ENCODE measurements at regions not wholly inside any gene's neighbourhood (a gene's known extent, or its start where the extent isn't known, plus 50 kb on each side); places are given as distances from the start of the nearest gene placed in this dataset.

DNA sequence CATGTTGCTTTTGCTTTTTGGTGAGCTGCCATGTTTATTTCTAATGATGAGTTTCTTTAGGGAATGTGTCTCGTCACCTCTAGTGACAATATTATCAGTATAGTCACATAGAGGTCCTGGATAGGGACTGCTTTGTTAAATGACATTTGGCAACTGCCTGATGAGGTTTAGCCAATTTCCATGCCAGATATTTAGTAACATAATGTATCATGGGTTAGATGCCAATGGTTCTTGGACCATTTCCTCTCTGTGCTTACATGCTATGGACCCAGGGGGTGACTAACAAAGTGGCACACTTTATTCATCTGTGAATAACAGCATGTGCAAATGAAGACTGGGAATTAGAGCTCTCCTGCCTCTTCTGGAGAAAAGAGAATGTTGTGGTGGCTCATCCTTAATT is 56.2 kb upstream of the RAB27B start:
- no peaks in the 10 kb centered on the region for H3K36me3 ChIP-seq (ENCODE audit: control insufficient read depth, low read length)
- H4K20me1 ChIP-seq (ENCODE audit: control insufficient read depth, insufficient read depth, low read depth, low read length) = no peaks in the 10 kb centered on the region
- no peaks in the 10 kb centered on the region for H3K9me2 ChIP-seq (replicated peaks; ENCODE audit: control insufficient read depth, low read length)
- no peaks in the 10 kb centered on the region for H3K79me2 ChIP-seq (ENCODE audit: control insufficient read depth, low read length)
- H3F3A ChIP-seq (ENCODE audit: control insufficient read depth, insufficient read depth) = no peaks in the 10 kb centered on the region
- H3K27me3 ChIP-seq (ENCODE audit: control insufficient read depth, low read length) = no peaks in the 10 kb centered on the region
- no peak overlapping the region for H3K4me3 ChIP-seq (ENCODE audit: low read length)
- H3K27ac ChIP-seq (ENCODE audit: low read depth, low read length) = no peak overlapping the region
- no peaks in the 10 kb centered on the region for H3K4me1 ChIP-seq (ENCODE audit: control insufficient read depth, low read length)
- TF ChIP-seq EZH2phosphoT487 (IDR thresholded peaks at IDR 0.05; ENCODE audit: borderline replicate concordance, low read length) = no peak
- TF ChIP-seq, protein P1, sequence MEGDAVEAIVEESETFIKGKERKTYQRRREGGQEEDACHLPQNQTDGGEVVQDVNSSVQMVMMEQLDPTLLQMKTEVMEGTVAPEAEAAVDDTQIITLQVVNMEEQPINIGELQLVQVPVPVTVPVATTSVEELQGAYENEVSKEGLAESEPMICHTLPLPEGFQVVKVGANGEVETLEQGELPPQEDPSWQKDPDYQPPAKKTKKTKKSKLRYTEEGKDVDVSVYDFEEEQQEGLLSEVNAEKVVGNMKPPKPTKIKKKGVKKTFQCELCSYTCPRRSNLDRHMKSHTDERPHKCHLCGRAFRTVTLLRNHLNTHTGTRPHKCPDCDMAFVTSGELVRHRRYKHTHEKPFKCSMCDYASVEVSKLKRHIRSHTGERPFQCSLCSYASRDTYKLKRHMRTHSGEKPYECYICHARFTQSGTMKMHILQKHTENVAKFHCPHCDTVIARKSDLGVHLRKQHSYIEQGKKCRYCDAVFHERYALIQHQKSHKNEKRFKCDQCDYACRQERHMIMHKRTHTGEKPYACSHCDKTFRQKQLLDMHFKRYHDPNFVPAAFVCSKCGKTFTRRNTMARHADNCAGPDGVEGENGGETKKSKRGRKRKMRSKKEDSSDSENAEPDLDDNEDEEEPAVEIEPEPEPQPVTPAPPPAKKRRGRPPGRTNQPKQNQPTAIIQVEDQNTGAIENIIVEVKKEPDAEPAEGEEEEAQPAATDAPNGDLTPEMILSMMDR (IDR thresholded peaks at IDR 0.05; ENCODE audit: low read depth, low read length, poor library complexity, severe bottlenecking) = no peak
- no peak overlapping the region for H3K4me2 ChIP-seq (ENCODE audit: low read length)
- no peaks in the 10 kb centered on the region for H3K9me3 ChIP-seq (ENCODE audit: control insufficient read depth, insufficient read depth, low read length)

DNA sequence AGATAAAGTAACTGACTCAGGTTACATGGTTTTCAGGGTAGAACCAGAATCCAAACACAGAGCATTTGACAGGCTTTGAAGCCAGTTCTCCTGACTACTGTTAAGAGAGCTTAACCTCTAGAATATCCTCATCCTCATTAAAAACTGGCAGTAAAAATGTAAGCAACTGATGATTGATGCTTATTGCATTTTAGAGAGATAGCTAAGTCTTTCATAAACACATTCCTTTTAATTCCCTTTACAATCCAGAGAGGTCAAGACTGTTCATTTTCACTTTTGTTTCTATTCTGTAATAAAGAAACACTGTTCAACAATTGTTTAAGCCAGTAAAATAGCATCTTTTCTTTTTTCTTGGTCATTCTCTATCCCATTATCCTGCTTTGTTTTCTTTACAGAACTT is 53.9 kb upstream of the RAB27B start:
- no peaks in the 10 kb centered on the region for H3K4me1 ChIP-seq (ENCODE audit: control insufficient read depth, low read length)
- H4K20me1 ChIP-seq (ENCODE audit: control insufficient read depth, insufficient read depth, low read depth, low read length) = no peaks in the 10 kb centered on the region
- H3K27me3 ChIP-seq (ENCODE audit: control insufficient read depth, low read length) = no peaks in the 10 kb centered on the region
- no peaks in the 10 kb centered on the region for H3F3A ChIP-seq (ENCODE audit: control insufficient read depth, insufficient read depth)
- no peak overlapping the region for H3K4me2 ChIP-seq (ENCODE audit: low read length)
- H3K9me3 ChIP-seq (ENCODE audit: control insufficient read depth, insufficient read depth, low read length) = no peaks in the 10 kb centered on the region
- H3K79me2 ChIP-seq (ENCODE audit: control insufficient read depth, low read length) = no peaks in the 10 kb centered on the region
- no peaks in the 10 kb centered on the region for H3K36me3 ChIP-seq (ENCODE audit: control insufficient read depth, low read length)
- H3K9me2 ChIP-seq (replicated peaks; ENCODE audit: control insufficient read depth, low read length) = no peaks in the 10 kb centered on the region
- TF ChIP-seq EZH2phosphoT487 (IDR thresholded peaks at IDR 0.05; ENCODE audit: borderline replicate concordance, low read length) = no peak
- TF ChIP-seq, protein P1 (IDR thresholded peaks at IDR 0.05; ENCODE audit: low read depth, low read length, poor library complexity, severe bottlenecking) = no peak
- H3K4me3 ChIP-seq (ENCODE audit: low read length) = no peak overlapping the region
- no peak overlapping the region for H3K27ac ChIP-seq (ENCODE audit: low read depth, low read length)

DNA sequence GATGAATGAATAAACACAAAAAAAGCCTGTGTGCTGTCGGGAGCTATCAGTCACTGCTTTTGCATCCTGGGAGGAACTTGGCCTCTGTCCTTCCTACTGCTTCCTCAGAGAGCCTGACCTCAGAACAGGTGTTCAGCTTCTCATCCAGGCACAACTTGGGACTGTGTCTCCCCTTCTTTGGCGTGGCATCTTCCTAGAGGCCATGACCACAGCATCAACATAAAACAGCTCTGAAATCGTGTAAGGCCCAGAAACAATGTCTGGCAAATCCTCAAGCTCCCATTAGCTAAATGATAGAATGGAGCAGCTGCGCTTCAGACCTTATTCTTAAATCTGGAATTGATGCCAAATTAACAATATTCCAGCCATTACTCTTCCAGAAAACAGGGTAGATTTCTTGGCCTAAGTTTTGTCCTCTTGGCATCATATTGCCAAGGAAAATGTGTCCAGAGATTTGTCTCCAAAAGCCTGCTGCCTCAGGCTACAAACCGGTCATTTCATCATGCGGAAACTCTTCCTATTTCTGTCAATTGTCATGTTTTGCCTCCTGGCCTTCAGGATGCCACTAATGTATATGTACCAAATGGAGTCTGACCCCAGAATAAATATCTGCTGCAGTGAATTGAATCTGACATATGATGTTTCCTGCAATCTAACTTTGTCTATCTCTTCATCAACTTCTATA is 53.2 kb upstream of the RAB27B start:
- no peaks in the 10 kb centered on the region for H3F3A ChIP-seq (ENCODE audit: control insufficient read depth, insufficient read depth)

More for the DNA sequence above, 53.2 kb upstream of the RAB27B start:
- no peaks in the 10 kb centered on the region for H4K20me1 ChIP-seq (ENCODE audit: control insufficient read depth, insufficient read depth, low read depth, low read length)
- H3K9me3 ChIP-seq (ENCODE audit: control insufficient read depth, insufficient read depth, low read length) = no peaks in the 10 kb centered on the region
- H3K4me1 ChIP-seq (ENCODE audit: control insufficient read depth, low read length) = no peaks in the 10 kb centered on the region
- H3K79me2 ChIP-seq (ENCODE audit: control insufficient read depth, low read length) = no peaks in the 10 kb centered on the region
- no peak overlapping the region for H3K4me2 ChIP-seq (ENCODE audit: low read length)
- no peak overlapping the region for H3K4me3 ChIP-seq (ENCODE audit: low read length)
- no peaks in the 10 kb centered on the region for H3K36me3 ChIP-seq (ENCODE audit: control insufficient read depth, low read length)
- H3K9me2 ChIP-seq (replicated peaks; ENCODE audit: control insufficient read depth, low read length) = no peaks in the 10 kb centered on the region
- no peaks in the 10 kb centered on the region for H3K27me3 ChIP-seq (ENCODE audit: control insufficient read depth, low read length)
- no peak overlapping the region for H3K27ac ChIP-seq (ENCODE audit: low read depth, low read length)
- TF ChIP-seq EZH2phosphoT487 (IDR thresholded peaks at IDR 0.05; ENCODE audit: borderline replicate concordance, low read length) = no peak
- TF ChIP-seq, protein P1 (IDR thresholded peaks at IDR 0.05; ENCODE audit: low read depth, low read length, poor library complexity, severe bottlenecking) = no peak
